ENCODE measurements at regions not wholly inside any gene's neighbourhood (a gene's known extent, or its start where the extent isn't known, plus 50 kb on each side); places are given as distances from the start of the nearest gene placed in this dataset.

DNA sequence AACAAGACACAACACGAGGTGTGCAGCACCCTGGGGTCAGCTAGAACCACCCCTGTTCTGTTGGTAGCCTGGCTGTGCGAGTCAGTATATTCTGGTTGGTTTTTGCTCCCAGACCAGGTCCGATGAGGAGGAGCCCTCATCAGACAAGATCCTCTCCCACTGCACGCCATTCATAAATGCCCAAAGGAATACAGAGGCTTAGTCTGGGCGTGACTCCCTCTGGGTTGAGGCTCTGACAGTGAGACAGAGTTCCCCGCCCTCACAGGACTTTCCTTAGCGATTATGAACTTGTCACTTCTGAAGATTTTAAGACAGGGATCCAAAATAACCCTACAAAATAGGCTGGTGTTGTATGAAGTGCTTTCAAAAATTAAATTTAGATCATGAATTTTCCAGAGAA lies 85.5 kb upstream of the MC2R start:
- TF ChIP-seq EZH2phosphoT487 (IDR thresholded peaks at IDR 0.05; ENCODE audit: borderline replicate concordance, low read length) (no peak), EZH2 (IDR thresholded peaks at IDR 0.05; ENCODE audit: low read length, unreplicated experiment) (no peak), CTCF (conservative IDR thresholded peaks at IDR 0.05; ENCODE audit: low read depth, low read length) (no peak)
